ENCODE measurements at regions not wholly inside any gene's neighbourhood (a gene's known extent, or its start where the extent isn't known, plus 50 kb on each side); places are given as distances from the start of the nearest gene placed in this dataset.

DNA sequence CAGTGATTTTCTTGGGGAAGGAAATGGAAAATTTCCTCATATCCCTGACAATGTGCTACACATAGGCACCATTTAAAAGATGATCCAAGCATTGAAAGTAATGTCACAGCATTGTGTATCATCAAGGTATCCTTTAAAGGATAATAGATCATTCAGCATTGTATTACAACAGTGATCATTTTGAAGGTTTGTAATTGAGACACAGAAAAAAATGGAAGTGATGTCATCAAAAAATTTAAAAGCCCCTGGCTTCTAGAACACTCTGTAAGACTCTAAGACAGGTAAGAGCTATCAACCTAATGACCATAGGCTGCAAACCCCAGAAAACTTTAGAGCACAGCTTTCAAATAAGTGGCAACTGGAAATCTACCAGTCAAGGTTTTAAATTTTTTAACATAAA, 271.4 kb downstream of the ETAA1 start:
- TF ChIP-seq, protein P1, sequence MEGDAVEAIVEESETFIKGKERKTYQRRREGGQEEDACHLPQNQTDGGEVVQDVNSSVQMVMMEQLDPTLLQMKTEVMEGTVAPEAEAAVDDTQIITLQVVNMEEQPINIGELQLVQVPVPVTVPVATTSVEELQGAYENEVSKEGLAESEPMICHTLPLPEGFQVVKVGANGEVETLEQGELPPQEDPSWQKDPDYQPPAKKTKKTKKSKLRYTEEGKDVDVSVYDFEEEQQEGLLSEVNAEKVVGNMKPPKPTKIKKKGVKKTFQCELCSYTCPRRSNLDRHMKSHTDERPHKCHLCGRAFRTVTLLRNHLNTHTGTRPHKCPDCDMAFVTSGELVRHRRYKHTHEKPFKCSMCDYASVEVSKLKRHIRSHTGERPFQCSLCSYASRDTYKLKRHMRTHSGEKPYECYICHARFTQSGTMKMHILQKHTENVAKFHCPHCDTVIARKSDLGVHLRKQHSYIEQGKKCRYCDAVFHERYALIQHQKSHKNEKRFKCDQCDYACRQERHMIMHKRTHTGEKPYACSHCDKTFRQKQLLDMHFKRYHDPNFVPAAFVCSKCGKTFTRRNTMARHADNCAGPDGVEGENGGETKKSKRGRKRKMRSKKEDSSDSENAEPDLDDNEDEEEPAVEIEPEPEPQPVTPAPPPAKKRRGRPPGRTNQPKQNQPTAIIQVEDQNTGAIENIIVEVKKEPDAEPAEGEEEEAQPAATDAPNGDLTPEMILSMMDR (IDR thresholded peaks at IDR 0.05; ENCODE audit: extremely low read depth in 1 of 2, insufficient read depth in 1 of 2, low read depth in 1 of 2, low read length in 2 of 2) = no peak
- TF ChIP-seq POLR2A (IDR thresholded peaks at IDR 0.05; ENCODE audit: low read depth, low read length) (no peak), JUN (IDR thresholded peaks at IDR 0.05; ENCODE audit: borderline replicate concordance, insufficient read depth, insufficient read length, low read depth) (no peak)
